SK-N-MC (cell line): ENCODE measurements at regions not wholly inside any gene's neighbourhood (a gene's known extent, or its start where the extent isn't known, plus 50 kb on each side); places are given as distances from the start of the nearest gene placed in this dataset.

ENCODE experiments used
- EZH2 ChIP-seq: fragments of 200-600 bp; sonication (generic); IDR thresholded peaks from one replicate; pipeline ENCODE4 v1.6.1; 2017; ENCODE audit warnings: antibody characterized with exemption
- POLR2AphosphoS5 ChIP-seq: IDR thresholded peaks from 2 replicates; pipeline ENCODE4 v1.6.1; 2012; ENCODE audit warnings: mild to moderate bottlenecking, low read depth, low read length, borderline replicate concordance

- TF ChIP-seq POLR2AphosphoS5 (no peak), EZH2 (no peak)
These were observed 168.7 kb downstream of the BTBD3 start for GRCh38 chr20:12086359-12086758.
